ENCODE measurements at regions not wholly inside any gene's neighbourhood (a gene's known extent, or its start where the extent isn't known, plus 50 kb on each side); places are given as distances from the start of the nearest gene placed in this dataset.

GRCh38 chr3:462851-463250 is 266.3 kb downstream of the CHL1 start:
- ATAC-seq, result no peak
- intact Hi-C loops (cut with micrococcal nuclease; ENCODE audit: unreplicated experiment) (no loop called here), in situ Hi-C loops (cut with MboI) (no loop called here)
- H3K79me2 ChIP-seq (ENCODE audit: control insufficient read depth, insufficient read depth, low read length), result no peaks in the 10 kb centered on the region
- no peaks in the 10 kb centered on the region for H3K36me3 ChIP-seq (ENCODE audit: control insufficient read depth in 2 of 2, insufficient read depth in 2 of 2, low read length in 1 of 2)
- no TSS peak for BruUV-seq (replicated peaks)
- 76% methylated on average over 4 of the region's 4 CpGs for WGBS (ENCODE audit: insufficient coverage, insufficient replicate concordance, low lambda C conversion rate, missing lambda C conversion rate)
- H3K9me3 ChIP-seq (replicated peaks; ENCODE audit: control insufficient read depth, insufficient read depth, low read length), result no peaks in the 10 kb centered on the region
- ChIA-PET CTCF (interaction anchor here (0.5 to 2.1 kb wide), 4 partner anchors 8 to 439 kb away, joined by 3 to 7 read pairs (median 4); no protein-coding TSS in a partner anchor), RAD21 (ENCODE audit: unreplicated experiment) (interaction anchor here (0.9 to 1.0 kb wide), 2 partner anchors 8 to 48 kb away, joined by 3 read pairs; no protein-coding TSS in a partner anchor), POLR2A (interaction anchor here (1.5 kb wide), 1 partner anchor 9 kb away, joined by 3 read pairs; no protein-coding TSS in a partner anchor), SMC1A (ENCODE audit: uncharacterized antibody, unreplicated experiment) (interaction anchor here (1.0 to 1.8 kb wide), 5 partner anchors 8 to 21 kb away, joined by 3 to 5 read pairs (median 4); no protein-coding TSS in a partner anchor)
- H3K4me1 ChIP-seq (ENCODE audit: control insufficient read depth, insufficient read depth, low read length), result peaks cover 12% of the 10 kb centered on the region
- H3K4me3 ChIP-seq, result no peak overlapping the region
- no peak overlapping the region for H2AFZ ChIP-seq (ENCODE audit: control insufficient read depth, low read depth, low read length)
- peak overlapping the region; percentile 53; the same call in 1 of the 2 replicates for H3K4me2 ChIP-seq (ENCODE audit: control insufficient read depth, insufficient read depth)
- DNase-seq (ENCODE audit: low read depth, low spot score), result no peak
- FAIRE-seq, result no peak
- no peaks in the 10 kb centered on the region for H4K20me1 ChIP-seq (ENCODE audit: control insufficient read depth, insufficient read depth)
- H3K27me3 ChIP-seq (replicated peaks in 1 of 2; ENCODE audit: control insufficient read depth in 2 of 2, insufficient read depth in 2 of 2, low read length in 1 of 2), result no peaks in the 10 kb centered on the region
- no peak for TF ChIP-seq RUNX3 (IDR thresholded peaks at IDR 0.05; ENCODE audit: low read length)
- TF ChIP-seq WRNIP1 (IDR thresholded peaks at IDR 0.05; ENCODE audit: borderline replicate concordance, low read depth, low read length), result no peak
- no peak for TF ChIP-seq HDGF (IDR thresholded peaks at IDR 0.05)
- TF ChIP-seq POLR2AphosphoS2 (IDR thresholded peaks at IDR 0.05; ENCODE audit: low read depth, low read length), result no peak
- no peak for TF ChIP-seq RAD21 (IDR thresholded peaks at IDR 0.05; ENCODE audit: insufficient read depth, low read depth, low read length)
- no peak for TF ChIP-seq SREBF1 (IDR thresholded peaks at IDR 0.05; ENCODE audit: low read length)
- no peak for TF ChIP-seq PBX3 (IDR thresholded peaks at IDR 0.05; ENCODE audit: insufficient replicate concordance, low read depth, low read length)
- TF ChIP-seq RCOR1 (conservative IDR thresholded peaks at IDR 0.05; ENCODE audit: low read depth, low read length), result no peak
- TF ChIP-seq USF1 (IDR thresholded peaks at IDR 0.05; ENCODE audit: borderline replicate concordance, extremely low read length, insufficient read depth, low read depth, low read length), result no peak
- TF ChIP-seq GATAD2B (conservative IDR thresholded peaks at IDR 0.05; ENCODE audit: low read depth), result no peak
- no peak for TF ChIP-seq ZBTB4 (CRISPR knock-in tag; IDR thresholded peaks at IDR 0.05)
- TF ChIP-seq CBFB (IDR thresholded peaks at IDR 0.05; ENCODE audit: low read depth), result no peak
- TF ChIP-seq ATF3 (IDR thresholded peaks at IDR 0.05; ENCODE audit: borderline replicate concordance, extremely low read depth, low read depth, low read length), result no peak
- H3K9ac ChIP-seq (ENCODE audit: control insufficient read depth, insufficient read depth, low read length), result no peak overlapping the region
- no peak overlapping the region for H3K27ac ChIP-seq (ENCODE audit: control insufficient read depth, insufficient read depth)

Data from GM12878 (cell line).